Kidney epithelial cell (primary cell): ENCODE measurements at regions not wholly inside any gene's neighbourhood (a gene's known extent, or its start where the extent isn't known, plus 50 kb on each side); places are given as distances from the start of the nearest gene placed in this dataset.
A peak's percentile ranks its signal among the peaks of the same experiment; 100 is the strongest.

Source experiments
- DNase-seq: peaks from one replicate; pipeline ENCODE4 v3.0.0-alpha.2; 2010; ENCODE audit warnings: low read depth
- H3K27me3 ChIP-seq: 2 replicates; pipeline ENCODE4 v1.6.0; 2011; ENCODE audit warnings: low read length; ENCODE audit not compliant: control insufficient read depth, insufficient read depth
- H3K36me3 ChIP-seq: 2 replicates; pipeline ENCODE4 v1.5.1; 2011; ENCODE audit warnings: low read length; ENCODE audit not compliant: control insufficient read depth, insufficient read depth
- H3K4me3 ChIP-seq: 2 replicates; pipeline ENCODE4 v1.5.1; 2011; ENCODE audit warnings: low read depth, mild to moderate bottlenecking, control low read depth, low read length
- TF ChIP-seq, protein P1 (sequence below): IDR thresholded peaks from 2 replicates; pipeline ENCODE4 v1.5.1; 2011; ENCODE audit warnings: mild to moderate bottlenecking, moderate library complexity, low read length, control low read depth, inconsistent platforms; ENCODE audit not compliant: insufficient read depth, poor library complexity, severe bottlenecking

GRCh38 chr12:13486794-13487193 is 290.3 kb downstream of the EMP1 start:
- DNase-seq, result no peak
- Histone ChIP-seq H3K4me3 (no peak overlapping the region), H3K27me3 (no peaks in the 10 kb centered on the region), H3K36me3 (no peaks in the 10 kb centered on the region)
- TF ChIP-seq, protein P1, sequence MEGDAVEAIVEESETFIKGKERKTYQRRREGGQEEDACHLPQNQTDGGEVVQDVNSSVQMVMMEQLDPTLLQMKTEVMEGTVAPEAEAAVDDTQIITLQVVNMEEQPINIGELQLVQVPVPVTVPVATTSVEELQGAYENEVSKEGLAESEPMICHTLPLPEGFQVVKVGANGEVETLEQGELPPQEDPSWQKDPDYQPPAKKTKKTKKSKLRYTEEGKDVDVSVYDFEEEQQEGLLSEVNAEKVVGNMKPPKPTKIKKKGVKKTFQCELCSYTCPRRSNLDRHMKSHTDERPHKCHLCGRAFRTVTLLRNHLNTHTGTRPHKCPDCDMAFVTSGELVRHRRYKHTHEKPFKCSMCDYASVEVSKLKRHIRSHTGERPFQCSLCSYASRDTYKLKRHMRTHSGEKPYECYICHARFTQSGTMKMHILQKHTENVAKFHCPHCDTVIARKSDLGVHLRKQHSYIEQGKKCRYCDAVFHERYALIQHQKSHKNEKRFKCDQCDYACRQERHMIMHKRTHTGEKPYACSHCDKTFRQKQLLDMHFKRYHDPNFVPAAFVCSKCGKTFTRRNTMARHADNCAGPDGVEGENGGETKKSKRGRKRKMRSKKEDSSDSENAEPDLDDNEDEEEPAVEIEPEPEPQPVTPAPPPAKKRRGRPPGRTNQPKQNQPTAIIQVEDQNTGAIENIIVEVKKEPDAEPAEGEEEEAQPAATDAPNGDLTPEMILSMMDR, result no peak

- Histone ChIP-seq H3K36me3 (no peaks in the 10 kb centered on the region), H3K4me3 (no peak overlapping the region), H3K27me3 (peaks cover 2% of the 10 kb centered on the region)
- no peak for DNase-seq
- TF ChIP-seq, protein P1, result no peak
Measured at GRCh38 chr12:13478650-13479181, 282.2 kb downstream of the EMP1 start.

DNA sequence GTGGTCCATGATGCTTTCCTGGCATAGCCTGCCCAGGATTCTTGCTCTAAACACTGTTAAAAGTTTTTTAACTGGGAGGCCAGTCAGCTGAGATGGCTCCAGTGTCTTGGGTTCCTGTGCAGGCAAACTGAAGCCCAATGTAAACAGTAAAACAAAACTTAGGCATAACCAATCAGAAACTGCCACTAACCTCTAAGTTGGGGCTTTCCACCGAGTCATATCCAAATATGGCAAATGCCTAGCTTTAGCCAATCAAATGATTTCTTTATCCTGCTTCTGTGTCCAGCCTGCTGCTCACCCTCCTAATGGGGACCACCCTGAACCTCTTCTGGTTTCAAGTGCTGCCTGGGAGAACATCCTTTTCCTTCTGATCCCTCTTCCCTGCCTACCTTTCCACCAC is 277.9 kb downstream of the EMP1 start:
- H3K36me3 ChIP-seq, result no peaks in the 10 kb centered on the region
- H3K4me3 ChIP-seq, result no peak overlapping the region
- DNase-seq, result no peak
- TF ChIP-seq, protein P1, result no peak
- H3K27me3 ChIP-seq, result peaks cover 2% of the 10 kb centered on the region

DNA sequence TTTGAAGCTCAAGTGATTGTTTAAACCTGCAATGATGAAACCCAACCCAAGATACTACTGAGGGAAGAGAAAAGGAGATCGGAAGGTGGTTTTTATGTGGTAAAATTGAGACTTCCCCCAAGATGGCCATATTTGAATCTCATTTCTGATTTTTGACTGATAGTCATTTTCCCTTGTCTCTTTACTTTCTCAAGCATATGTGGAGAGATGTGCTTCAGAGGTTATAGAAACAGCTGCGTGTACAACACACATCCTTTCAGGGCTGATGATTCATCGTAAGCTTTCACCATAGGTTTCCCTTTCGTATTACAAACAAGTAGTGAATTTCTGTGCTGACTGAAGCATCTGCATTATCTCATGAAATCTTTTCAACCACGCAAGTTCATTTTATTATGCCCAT is 276.2 kb downstream of the EMP1 start:
- peak; percentile 1 for DNase-seq
- H3K36me3 ChIP-seq, result no peaks in the 10 kb centered on the region
- peaks cover 2% of the 10 kb centered on the region for H3K27me3 ChIP-seq
- H3K4me3 ChIP-seq, result no peak overlapping the region
- TF ChIP-seq, protein P1, result no peak

GRCh38 chr12:13471471-13471870 is 274.9 kb downstream of the EMP1 start:
- Histone ChIP-seq H3K36me3 (no peaks in the 10 kb centered on the region), H3K4me3 (no peak overlapping the region), H3K27me3 (peaks cover 2% of the 10 kb centered on the region)
- DNase-seq, result no peak
- TF ChIP-seq, protein P1, result no peak

DNA sequence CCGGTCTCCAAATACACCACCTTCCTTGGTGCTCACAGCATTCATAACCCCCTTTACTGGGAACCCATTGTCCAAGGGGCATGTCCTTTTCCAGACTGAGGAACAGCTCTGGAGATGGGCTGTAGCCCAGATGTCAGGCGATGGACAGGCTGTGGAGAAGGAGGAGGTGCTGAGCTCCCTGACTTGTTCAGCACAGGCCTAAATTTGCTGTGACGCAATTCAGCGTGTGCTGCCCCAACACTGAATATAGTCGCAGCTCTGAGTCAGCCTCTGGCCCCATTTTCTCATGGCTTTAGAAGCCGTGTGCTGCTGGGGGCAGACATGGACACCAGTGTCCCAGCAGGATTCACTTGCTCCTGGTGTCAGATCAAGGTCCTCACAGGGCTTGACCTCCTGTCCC is 269.1 kb downstream of the EMP1 start:
- DNase-seq, result no peak
- H3K4me3 ChIP-seq, result no peak overlapping the region
- H3K36me3 ChIP-seq, result no peaks in the 10 kb centered on the region
- TF ChIP-seq, protein P1, result no peak
- H3K27me3 ChIP-seq, result no peaks in the 10 kb centered on the region
